ENCODE measurements at regions not wholly inside any gene's neighbourhood (a gene's known extent, or its start where the extent isn't known, plus 50 kb on each side); places are given as distances from the start of the nearest gene placed in this dataset.

- no peak for DNase-seq (ENCODE audit: low read depth)
These were observed 163.0 kb downstream of the MN1 start for GRCh38 chr22:27638329-27639233.

- no peak for DNase-seq (ENCODE audit: low read depth)
These were observed 162.1 kb downstream of the MN1 start for GRCh38 chr22:27639248-27640086.

GRCh38 chr22:27641049-27641795 is 160.3 kb downstream of the MN1 start:
- DNase-seq (ENCODE audit: low read depth) = no peak

- no peak for DNase-seq (ENCODE audit: low read depth)
These were observed 159.3 kb downstream of the MN1 start for GRCh38 chr22:27642104-27642800.

GRCh38 chr22:27643907-27644306 is 157.6 kb downstream of the MN1 start:
- no peak for DNase-seq (ENCODE audit: low read depth)

GRCh38 chr22:27644566-27644965 is 157.0 kb downstream of the MN1 start:
- DNase-seq (ENCODE audit: low read depth) = no peak

DNA sequence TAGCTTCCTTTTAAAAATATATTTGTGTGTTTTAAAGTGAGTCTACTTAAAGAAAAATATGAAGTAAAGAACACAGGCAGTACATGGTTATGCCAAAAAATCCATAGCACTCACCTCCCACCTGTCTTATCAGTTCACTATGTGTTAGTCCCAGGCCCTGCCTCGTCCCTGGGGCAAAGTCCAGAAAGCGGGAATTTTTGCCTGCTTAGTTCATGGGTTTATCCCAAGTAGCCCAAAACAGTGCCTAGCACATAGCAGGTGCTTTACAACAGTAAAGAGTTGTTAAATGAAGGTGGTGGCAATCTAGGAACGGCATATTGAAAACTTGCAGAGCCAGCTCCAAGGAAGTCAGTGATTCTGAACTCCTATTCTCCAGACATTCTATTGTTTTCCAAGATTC is 154.0 kb downstream of the MN1 start:
- no peak for DNase-seq (ENCODE audit: low read depth)

GRCh38 chr22:27648074-27648473 is 153.5 kb downstream of the MN1 start:
- DNase-seq (ENCODE audit: low read depth) = no peak

GRCh38 chr22:27648853-27649252 is 152.7 kb downstream of the MN1 start:
- DNase-seq (ENCODE audit: low read depth) = no peak

DNA sequence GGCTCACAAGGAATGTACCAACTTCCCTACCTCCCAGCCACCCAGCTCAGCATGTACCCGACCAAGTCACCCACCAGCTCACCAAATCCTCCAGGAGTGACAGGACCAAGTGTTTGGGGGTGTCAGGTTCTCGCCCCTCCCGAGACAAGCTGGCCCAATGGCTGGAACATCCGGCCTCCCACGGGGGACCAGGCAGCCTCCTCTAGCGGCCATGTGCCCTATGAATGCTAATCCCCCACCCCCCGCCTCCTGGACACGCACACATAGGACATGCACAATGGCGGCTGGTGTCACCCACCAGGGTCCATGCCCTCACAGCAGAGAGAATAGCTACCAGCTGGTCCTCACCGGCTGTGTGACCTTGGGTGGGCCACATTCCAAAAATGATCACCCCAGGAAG is 151.0 kb downstream of the MN1 start:
- DNase-seq (ENCODE audit: low read depth) = no peak

- DNase-seq (ENCODE audit: low read depth) = no peak
These were observed 150.6 kb downstream of the MN1 start for GRCh38 chr22:27650985-27651384.

DNA sequence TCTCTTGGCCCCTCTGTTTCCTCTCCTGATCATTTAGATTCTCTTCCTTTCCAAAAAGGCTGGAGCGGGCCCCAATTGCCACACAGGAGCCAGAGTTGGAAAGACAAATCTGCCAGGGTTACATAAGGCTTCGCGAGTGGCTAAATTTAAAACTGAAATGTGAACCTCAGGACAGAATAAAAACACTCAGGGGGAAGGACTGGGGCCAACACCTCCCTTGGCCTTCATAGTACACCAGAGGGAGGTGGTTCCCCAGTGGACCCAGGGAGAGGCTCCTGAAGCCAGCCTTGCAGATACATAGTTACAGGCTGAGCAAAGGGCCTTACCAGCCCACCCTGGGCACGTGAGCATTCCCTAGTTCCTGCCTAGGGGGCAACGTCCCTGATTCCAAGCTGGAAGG is 150.1 kb downstream of the MN1 start:
- no peak for DNase-seq (ENCODE audit: low read depth)

GRCh38 chr22:27654546-27655445 is 146.8 kb downstream of the MN1 start:
- no peak for DNase-seq (ENCODE audit: low read depth)

DNA sequence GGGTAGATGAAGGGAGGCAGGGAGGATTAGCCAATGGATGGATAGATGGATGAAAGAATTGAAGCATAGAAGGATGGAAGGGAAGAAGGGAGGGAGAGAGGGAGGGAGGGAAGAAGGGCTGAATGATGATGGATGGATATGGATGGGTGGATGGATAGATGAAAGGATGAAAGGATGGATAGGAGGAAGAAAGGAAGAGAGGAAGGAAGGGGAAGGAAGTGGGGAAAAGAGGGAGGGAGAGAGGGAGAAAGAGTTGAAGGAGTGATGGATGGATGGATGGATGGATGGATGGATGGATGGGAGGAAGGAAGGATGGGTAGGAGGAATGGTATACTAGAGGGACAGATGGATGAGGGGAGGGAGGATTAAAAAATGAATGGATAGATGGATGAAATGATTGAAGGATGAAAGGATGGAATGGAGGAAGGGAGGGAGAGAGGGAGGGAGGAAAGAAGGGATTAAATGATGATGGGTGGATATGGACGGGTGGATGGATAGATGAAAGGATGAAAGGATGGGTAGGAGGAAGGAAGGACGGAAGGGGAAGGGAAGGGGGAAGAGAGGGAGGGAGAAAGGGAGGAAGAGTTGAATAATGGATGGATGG is 145.9 kb downstream of the MN1 start:
- DNase-seq (ENCODE audit: low read depth) = no peak

DNA sequence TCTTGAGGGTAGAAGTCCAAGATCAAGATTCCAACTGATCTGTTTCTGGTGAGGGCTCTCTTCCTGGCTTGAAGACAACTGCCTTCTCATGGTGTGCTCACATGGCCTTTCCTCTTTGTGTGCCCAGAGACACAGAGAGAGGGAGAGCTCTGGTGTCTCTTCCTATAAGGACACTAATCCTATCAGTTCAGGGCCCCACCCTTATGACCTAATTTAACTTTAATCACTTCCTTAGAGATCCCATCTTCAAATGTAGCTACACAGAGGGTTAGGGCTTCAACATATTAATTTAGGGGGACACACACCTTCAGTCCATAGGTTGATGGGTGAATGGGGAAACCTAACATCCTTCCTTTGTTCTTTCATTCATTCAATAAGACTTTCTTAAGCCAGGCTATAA is 144.6 kb downstream of the MN1 start:
- no peak for DNase-seq (ENCODE audit: low read depth)

DNA sequence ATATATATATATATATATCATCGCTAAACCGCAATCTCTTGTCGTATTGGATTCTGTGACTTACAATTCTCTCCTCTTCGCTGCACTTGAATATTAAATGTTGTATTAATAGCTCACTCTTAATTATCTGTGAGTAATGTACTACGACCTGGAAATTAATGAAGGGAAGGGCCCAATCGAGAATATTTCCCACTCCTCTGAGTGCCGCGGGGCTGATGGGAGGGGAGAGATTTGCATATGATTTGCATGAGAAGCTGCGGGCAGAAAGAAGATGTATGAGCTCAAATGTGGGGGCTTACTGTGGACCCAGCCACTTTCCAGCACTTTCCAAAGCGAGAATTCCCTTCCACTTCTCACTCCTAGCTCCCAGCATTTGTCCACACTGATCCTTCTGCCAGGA is 141.2 kb downstream of the MN1 start:
- no peak for DNase-seq (ENCODE audit: low read depth)

- DNase-seq (ENCODE audit: low read depth) = no peak
These were observed 138.9 kb downstream of the MN1 start for GRCh38 chr22:27662359-27663301.

- no peak for DNase-seq (ENCODE audit: low read depth)
These were observed 137.7 kb downstream of the MN1 start for GRCh38 chr22:27663812-27664211.
